ENCODE measurements at regions not wholly inside any gene's neighbourhood (a gene's known extent, or its start where the extent isn't known, plus 50 kb on each side); places are given as distances from the start of the nearest gene placed in this dataset.

- DNase-seq, result peak in 2 of 5 donors; percentile 13 to 14
- intact Hi-C loops (cut with DNase I), result no loop called here
- 84 to 89% (median 86%) methylated on average over 14 of the region's 14 CpGs for WGBS, 4 donors
Measured at GRCh38 chr2:239724851-239725550, 300.1 kb downstream of the NDUFA10 start.

DNA sequence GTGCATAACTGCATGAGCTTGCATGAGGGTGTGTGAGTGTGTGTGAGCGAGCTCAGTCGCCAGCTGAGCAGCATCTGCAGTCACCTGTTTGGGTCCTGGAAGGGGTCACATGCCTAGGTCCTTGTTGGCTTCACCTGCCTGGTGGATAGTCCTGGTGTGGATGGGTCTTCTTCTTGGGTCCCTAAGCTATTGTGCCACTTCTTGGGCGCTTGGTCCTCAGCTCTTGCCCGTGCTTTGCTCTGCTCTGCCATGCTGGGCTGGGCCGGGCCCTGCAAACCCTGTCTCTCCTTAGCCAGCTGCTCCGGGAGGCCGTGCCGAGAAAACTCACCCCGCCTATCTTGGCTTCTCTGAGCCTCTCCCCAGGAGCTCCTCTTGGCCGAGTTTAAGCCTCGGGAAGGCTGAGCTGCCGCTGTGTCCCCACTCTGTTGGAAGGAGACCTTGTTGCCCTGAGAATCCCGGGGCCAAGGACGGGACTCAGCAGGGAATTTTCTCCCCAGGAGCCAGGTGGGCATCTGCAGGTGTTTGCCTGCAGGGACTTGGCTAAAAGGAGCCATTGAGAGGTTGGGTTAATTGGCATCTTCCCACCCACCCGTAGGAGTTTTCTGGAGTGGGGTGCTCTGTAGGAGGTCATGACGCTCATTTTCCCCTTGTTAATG is 300.8 kb downstream of the NDUFA10 start:
- TF ChIP-seq POLR2A (IDR thresholded peaks at IDR 0.05), result no peak
- Histone ChIP-seq H3K4me3 (no peak overlapping the region), H3K9me3 (no peaks in the 10 kb centered on the region), H3K27me3 (peaks cover 0 to 2% (median 0%) of the 10 kb centered on the region in 9 donors), H3K27ac (no peak overlapping the region), H3K36me3 (no peaks in the 10 kb centered on the region), H3K4me1 (no peaks in the 10 kb centered on the region)
- ATAC-seq (no peak), DNase-seq (peak in 2 of 5 donors; percentile 5 to 9)
- intact Hi-C loops (cut with DNase I), result no loop called here
- WGBS, 4 donors, result 66 to 84% (median 73%) methylated on average over 10 to 16 of the region's 16 CpGs

More at GRCh38 chr2:239724851-239725550, 300.1 kb downstream of the NDUFA10 start:
- Histone ChIP-seq H3K4me3 (no peak overlapping the region), H3K36me3 (no peaks in the 10 kb centered on the region), H3K27ac (no peak overlapping the region), H3K4me1 (no peaks in the 10 kb centered on the region), H3K27me3 (peaks cover 0 to 4% (median 0%) of the 10 kb centered on the region in 9 donors), H3K9me3 (no peaks in the 10 kb centered on the region)
- no peak for ATAC-seq
- TF ChIP-seq, protein P1, sequence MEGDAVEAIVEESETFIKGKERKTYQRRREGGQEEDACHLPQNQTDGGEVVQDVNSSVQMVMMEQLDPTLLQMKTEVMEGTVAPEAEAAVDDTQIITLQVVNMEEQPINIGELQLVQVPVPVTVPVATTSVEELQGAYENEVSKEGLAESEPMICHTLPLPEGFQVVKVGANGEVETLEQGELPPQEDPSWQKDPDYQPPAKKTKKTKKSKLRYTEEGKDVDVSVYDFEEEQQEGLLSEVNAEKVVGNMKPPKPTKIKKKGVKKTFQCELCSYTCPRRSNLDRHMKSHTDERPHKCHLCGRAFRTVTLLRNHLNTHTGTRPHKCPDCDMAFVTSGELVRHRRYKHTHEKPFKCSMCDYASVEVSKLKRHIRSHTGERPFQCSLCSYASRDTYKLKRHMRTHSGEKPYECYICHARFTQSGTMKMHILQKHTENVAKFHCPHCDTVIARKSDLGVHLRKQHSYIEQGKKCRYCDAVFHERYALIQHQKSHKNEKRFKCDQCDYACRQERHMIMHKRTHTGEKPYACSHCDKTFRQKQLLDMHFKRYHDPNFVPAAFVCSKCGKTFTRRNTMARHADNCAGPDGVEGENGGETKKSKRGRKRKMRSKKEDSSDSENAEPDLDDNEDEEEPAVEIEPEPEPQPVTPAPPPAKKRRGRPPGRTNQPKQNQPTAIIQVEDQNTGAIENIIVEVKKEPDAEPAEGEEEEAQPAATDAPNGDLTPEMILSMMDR (IDR thresholded peaks at IDR 0.05), result no peak
- no peak for TF ChIP-seq POLR2A (IDR thresholded peaks at IDR 0.05)

GRCh38 chr2:239723486-239724193 is 301.5 kb downstream of the NDUFA10 start:
- Histone ChIP-seq H3K27ac (no peak overlapping the region), H3K36me3 (no peaks in the 10 kb centered on the region), H3K4me3 (no peak overlapping the region), H3K4me1 (no peaks in the 10 kb centered on the region), H3K27me3 (no peaks in the 10 kb centered on the region), H3K9me3 (no peaks in the 10 kb centered on the region)
- DNase-seq (no peak), ATAC-seq (no peak)
- intact Hi-C loops (cut with DNase I), result no loop called here
- no peak for TF ChIP-seq POLR2A (IDR thresholded peaks at IDR 0.05)
- TF ChIP-seq, protein P1 (IDR thresholded peaks at IDR 0.05), result no peak
- WGBS, 4 donors, result 86 to 95% (median 89%) methylated on average over 9 of the region's 9 CpGs

DNA sequence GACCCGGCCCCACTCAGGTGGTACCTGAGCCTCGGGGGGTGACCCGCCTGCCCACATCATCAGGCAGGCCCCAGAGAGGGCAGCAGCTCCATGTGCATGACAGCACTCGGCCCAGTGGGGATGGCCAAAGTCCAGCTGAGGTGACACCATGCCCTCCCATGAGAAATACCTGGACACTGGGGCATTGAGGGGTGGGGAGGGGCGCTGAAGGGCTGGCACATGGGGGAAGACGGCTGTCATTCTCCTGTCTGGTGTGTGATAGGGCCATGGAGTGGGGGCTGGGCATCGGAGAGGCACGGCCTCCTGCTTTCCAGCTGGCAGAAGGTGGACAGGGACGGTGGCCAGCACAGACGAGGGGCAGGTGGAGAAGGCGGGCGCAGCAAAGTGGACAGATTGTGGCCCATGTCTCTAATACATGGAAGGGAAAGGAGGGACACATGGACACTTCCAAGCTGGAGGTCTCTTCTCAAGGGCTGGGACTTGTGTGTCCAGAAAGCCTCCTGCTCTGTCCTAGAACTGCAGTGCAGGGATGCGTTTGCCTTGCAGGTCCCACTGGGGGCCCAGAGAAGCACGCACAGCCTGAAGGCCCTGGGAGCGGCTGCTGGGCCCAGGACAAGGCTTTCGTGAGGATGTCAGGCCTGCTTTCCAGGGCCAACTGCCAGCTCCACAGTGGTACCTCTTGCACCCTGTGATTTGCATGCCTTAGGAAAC is 302.2 kb downstream of the NDUFA10 start:
- H3K27ac ChIP-seq, result no peak overlapping the region
- no peaks in the 10 kb centered on the region for H3K4me1 ChIP-seq
- ATAC-seq (no peak), DNase-seq (peak in 1 of 5 donors; percentile 12)
- H3K27me3 ChIP-seq, result no peaks in the 10 kb centered on the region
- H3K36me3 ChIP-seq, result no peaks in the 10 kb centered on the region
- no peak overlapping the region for H3K4me3 ChIP-seq
- intact Hi-C loops (cut with DNase I), result no loop called here
- no peaks in the 10 kb centered on the region for H3K9me3 ChIP-seq
- TF ChIP-seq POLR2A (IDR thresholded peaks at IDR 0.05), result no peak
- TF ChIP-seq, protein P1 (IDR thresholded peaks at IDR 0.05), result no peak
- 87 to 92% (median 90%) methylated on average over 11 to 16 of the region's 16 CpGs for WGBS, 4 donors
